ENCODE measurements at regions not wholly inside any gene's neighbourhood (a gene's known extent, or its start where the extent isn't known, plus 50 kb on each side); places are given as distances from the start of the nearest gene placed in this dataset.
A peak's percentile ranks its signal among the peaks of the same experiment; 100 is the strongest.
"Not testable (repeated sequence)": the region's sequence is repeated elsewhere in the genome, so short reads cannot be mapped to it uniquely, and the experiment has no call there.

DNA sequence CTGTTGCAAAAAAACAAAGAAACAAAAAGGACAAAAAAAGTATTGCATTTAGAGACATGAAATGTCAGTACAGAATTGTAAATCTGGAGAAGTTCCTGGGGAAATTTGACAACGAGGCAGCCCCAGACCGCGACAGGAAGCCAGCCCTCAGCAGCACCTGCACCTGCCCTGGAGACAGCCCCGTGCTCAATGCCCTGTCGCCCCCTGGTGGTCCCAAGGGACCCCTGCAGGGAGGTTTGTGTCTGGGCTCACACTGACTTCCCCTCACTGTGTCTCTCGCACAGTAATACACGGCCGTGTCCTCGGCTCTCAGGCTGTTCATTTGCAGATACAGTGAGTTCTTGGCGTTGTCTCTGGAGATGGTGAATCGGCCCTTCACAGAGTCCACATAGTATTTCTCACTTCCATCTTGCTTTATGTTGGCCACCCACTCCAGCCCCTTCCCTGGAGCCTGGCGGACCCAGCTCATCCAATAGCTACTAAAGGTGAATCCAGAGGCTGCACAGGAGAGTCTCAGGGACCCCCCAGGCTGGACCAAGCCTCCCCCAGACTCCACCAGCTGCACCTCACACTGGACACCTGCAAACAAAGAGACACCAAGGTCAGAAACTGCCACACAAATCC is 535.6 kb downstream of the TMEM121 start:
- intact Hi-C loops (cut with micrococcal nuclease) = not testable (repeated sequence)
- POLR2A ChIA-PET = interaction anchor here (1.3 kb wide), 1 partner anchor 199 kb away, joined by 3 read pairs; no protein-coding TSS in a partner anchor

More for the DNA sequence above, 535.6 kb downstream of the TMEM121 start:
- not testable (repeated sequence) for H3K9me3 ChIP-seq (ENCODE audit: control extremely low read depth in 1 of 3, control insufficient read depth in 2 of 3, insufficient read depth in 1 of 3, low read length in 2 of 3); H3K27ac ChIP-seq (ENCODE audit: low read length in 2 of 2); H3K4me3 ChIP-seq (ENCODE audit: control extremely low read depth in 1 of 5, extremely low read depth in 1 of 5, insufficient read depth in 1 of 5, low read depth in 2 of 5, low read length in 4 of 5); H3K9ac ChIP-seq (ENCODE audit: low read length); H3K27me3 ChIP-seq (replicated peaks in 1 of 4; ENCODE audit: control extremely low read depth in 1 of 4, control insufficient read depth in 3 of 4, insufficient read depth in 4 of 4, low read length in 3 of 4); H3K36me3 ChIP-seq (replicated peaks in 1 of 2; ENCODE audit: control extremely low read depth in 1 of 2, control insufficient read depth in 1 of 2, extremely low read depth in 1 of 2, insufficient read depth in 2 of 2, low read length in 1 of 2); H3K27me3 Mint-ChIP-seq; H2AFZ ChIP-seq (ENCODE audit: insufficient read depth, low read depth, low read length, poor library complexity, severe bottlenecking); H4K20me1 ChIP-seq (ENCODE audit: control insufficient read depth, insufficient read depth, low read length, poor library complexity, severe bottlenecking); H3K79me2 ChIP-seq (ENCODE audit: control insufficient read depth, insufficient read depth, low read length); H3K9me3 Mint-ChIP-seq (ENCODE audit: insufficient read depth); H3K4me2 ChIP-seq (replicated peaks; ENCODE audit: low read depth, low read length, poor library complexity, severe bottlenecking)
- Mint-ChIP-seq H3K4me3 (peak overlapping the region; percentile 73), H3K27ac (peak overlapping the region; percentile 82), H3K4me1 (peaks cover 12% of the 10 kb centered on the region)
- CTCF ChIA-PET = interaction anchor here (1.4 kb wide), 1 partner anchor 23 kb away, joined by 4 read pairs; no protein-coding TSS in a partner anchor
- 100% methylated on average over 1 of the region's 12 CpGs for WGBS (ENCODE audit: insufficient coverage)
- peaks cover 0 to 11% of the 10 kb centered on the region in 2 donors for H3K4me1 ChIP-seq (ENCODE audit: control insufficient read depth in 2 of 2, insufficient read depth in 2 of 2, low read length in 2 of 2)
- TF ChIP-seq, protein P1, sequence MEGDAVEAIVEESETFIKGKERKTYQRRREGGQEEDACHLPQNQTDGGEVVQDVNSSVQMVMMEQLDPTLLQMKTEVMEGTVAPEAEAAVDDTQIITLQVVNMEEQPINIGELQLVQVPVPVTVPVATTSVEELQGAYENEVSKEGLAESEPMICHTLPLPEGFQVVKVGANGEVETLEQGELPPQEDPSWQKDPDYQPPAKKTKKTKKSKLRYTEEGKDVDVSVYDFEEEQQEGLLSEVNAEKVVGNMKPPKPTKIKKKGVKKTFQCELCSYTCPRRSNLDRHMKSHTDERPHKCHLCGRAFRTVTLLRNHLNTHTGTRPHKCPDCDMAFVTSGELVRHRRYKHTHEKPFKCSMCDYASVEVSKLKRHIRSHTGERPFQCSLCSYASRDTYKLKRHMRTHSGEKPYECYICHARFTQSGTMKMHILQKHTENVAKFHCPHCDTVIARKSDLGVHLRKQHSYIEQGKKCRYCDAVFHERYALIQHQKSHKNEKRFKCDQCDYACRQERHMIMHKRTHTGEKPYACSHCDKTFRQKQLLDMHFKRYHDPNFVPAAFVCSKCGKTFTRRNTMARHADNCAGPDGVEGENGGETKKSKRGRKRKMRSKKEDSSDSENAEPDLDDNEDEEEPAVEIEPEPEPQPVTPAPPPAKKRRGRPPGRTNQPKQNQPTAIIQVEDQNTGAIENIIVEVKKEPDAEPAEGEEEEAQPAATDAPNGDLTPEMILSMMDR (IDR thresholded peaks at IDR 0.05) = peak; percentile 34
- ATAC-seq (ENCODE audit: low read depth) (peak; percentile 87), DNase-seq (peak; percentile 77)
